GM21423 (cell line): ENCODE measurements at regions not wholly inside any gene's neighbourhood (a gene's known extent, or its start where the extent isn't known, plus 50 kb on each side); places are given as distances from the start of the nearest gene placed in this dataset.

Experiments used
- ATAC-seq: cut with Tn5 transposase; IDR thresholded peaks from one replicate; pipeline ENCODE4 v1.9.1; 2021; ENCODE audit warnings: mild to moderate bottlenecking, moderate library complexity; ENCODE audit not compliant: unreplicated experiment

GRCh38 chr17:5817475-5818395 is 233.4 kb upstream of the NLRP1 start:
- no peak for ATAC-seq

DNA sequence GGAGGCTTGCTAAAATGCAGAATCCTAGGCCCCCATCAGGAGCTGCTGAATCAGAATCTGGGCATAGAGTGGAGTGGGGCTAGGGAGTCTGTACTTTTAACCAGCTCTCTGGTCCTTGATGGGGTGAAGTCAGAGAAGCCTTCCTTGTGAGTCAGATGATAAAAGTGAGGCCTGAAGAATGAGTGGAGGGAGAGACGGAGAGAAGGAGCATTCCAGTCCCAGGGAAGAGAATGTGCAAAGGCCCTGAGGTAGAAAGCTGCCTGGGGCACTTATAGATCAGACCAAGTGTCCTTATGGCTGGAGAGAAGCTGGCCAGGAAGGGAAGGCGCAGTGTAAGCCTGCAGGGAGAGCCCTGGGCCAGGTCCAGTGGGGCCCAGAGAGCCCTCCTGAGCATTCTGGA is 235.1 kb upstream of the NLRP1 start:
- no peak for ATAC-seq

GRCh38 chr17:5819921-5820685 is 235.8 kb upstream of the NLRP1 start:
- ATAC-seq, result no peak

DNA sequence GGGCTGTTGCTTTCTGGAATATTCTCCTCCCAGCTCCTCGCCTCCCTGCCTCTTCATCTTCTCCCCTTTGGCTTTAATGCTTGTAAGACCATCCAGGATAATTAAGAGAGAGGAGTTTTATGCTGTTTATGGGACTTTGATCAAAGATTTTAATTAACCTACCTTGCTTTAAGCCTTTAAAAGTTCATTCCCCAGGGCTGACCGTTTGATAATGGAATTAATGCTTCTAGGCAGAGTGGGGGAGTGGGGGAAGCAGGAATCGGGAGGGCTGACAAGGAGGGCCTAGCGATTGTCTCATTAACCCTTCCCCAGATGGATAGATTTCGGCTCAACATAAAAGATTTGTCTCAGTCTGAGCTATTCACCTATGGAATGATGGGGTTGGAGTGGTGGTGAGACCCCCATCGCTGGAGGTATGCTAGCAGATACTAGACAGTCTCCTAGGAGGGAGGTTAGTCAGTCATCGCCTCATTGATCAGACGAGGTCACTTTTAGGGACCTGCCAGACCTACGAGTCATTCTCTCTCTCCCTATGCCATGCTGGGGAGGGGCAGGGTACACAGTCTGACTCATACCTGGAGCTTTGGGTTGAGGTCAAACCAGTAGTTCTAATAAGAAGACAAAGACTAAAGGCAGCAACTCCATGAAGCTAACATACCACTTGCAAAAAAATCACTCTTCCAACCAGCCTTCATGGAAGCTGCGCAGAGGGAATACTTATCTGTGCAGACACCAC is 236.6 kb upstream of the NLRP1 start:
- ATAC-seq, result no peak

DNA sequence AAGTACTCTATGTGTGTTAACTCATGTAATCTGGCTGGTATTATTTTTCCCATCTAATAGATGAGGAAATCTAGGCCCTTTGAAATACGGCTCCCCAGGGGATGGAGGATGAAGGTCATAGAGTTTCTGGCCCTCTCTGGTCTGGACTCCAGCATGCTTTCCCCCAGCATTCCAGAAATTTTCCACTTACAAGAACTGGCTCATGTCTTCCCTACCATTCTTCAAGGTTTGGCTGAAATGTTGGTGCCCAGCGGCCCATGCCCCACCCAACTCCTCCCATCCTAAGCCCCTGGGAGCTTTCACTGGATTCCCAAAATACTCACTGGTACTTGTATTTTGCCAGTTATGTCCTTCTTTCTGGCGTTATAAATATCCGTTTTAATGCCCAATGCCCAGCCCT is 237.5 kb upstream of the NLRP1 start:
- ATAC-seq, result no peak

GRCh38 chr17:5822281-5823060 is 238.2 kb upstream of the NLRP1 start:
- ATAC-seq, result no peak

GRCh38 chr17:5823219-5823618 is 238.9 kb upstream of the NLRP1 start:
- ATAC-seq, result no peak

GRCh38 chr17:5825717-5826330 is 241.5 kb upstream of the NLRP1 start:
- ATAC-seq, result no peak

GRCh38 chr17:5826384-5826783 is 242.1 kb upstream of the NLRP1 start:
- ATAC-seq, result no peak

- no peak for ATAC-seq
These were observed 239.3 kb upstream of the WSCD1 start for GRCh38 chr17:5830921-5831320.

DNA sequence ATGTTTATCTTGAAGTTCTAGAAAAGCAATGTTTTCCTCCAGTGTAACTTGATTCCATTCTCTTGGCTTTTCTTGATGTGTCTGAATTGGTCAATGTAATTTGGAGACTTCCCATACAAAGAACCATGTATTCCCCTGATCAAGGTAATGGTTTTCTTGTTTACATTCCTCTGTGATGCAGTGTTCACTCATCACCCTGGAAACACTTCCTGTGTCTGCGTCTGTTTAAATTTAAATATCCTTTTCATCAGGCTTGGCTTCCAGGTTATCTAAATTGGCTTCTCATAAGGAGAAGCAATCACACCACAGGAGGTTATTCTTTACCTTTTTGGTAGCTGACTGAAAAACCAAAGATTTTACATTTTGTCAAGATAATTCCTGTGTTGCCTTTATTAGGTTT is 237.3 kb upstream of the WSCD1 start:
- no peak for ATAC-seq

DNA sequence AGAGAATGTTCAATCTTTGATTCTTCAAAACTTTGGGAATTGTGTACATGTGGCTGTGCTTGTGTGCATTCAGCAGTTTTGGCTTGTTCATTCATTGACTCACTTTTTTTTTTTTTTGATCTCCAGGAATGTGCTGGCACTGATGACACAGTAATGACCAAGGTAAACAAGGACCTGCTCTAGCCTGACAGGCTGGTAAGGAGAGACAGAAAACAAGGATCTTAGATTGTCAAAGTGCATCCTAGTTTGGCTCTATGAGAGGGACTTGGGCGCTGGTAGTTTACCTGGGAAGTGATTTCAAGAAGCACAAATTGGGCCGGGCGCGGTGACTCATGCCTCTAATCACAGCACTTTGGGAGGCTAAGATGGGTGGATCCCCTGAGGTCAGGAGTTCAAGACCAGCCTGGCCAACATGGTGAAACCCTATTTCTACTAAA is 233.1 kb upstream of the WSCD1 start:
- ATAC-seq, result no peak

- ATAC-seq, result no peak
These were observed 231.4 kb upstream of the WSCD1 start for GRCh38 chr17:5838661-5839300.

DNA sequence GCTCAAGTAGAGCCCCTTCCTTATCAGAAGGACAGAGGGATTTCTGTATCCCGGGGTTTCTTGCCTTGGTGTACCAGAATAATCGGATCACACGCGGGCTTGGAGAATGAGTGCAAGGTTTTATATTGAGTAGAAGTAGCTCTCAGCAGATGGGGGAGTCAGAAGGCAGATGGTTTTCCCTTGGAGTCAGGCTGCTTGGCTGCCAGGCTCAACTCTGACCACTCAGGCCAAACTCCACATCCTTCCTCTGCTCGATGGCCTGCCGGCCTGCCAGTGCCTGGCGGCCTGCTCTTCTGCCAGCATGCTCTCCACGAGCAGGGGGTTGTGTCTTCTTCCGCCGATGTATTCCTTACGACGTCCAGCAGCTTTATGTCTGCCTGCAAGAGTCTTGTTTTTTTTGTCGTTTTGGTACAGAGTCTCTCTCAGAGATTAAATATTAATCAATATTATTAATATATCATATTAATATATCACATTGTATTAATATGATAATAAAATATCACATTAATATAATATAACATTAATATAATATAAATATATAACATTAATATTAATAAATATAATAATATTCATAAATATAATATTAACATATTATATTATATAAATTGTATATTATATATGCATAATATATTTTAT is 229.2 kb upstream of the WSCD1 start:
- ATAC-seq, result no peak

GRCh38 chr17:5841862-5842261 is 228.3 kb upstream of the WSCD1 start:
- ATAC-seq, result no peak

DNA sequence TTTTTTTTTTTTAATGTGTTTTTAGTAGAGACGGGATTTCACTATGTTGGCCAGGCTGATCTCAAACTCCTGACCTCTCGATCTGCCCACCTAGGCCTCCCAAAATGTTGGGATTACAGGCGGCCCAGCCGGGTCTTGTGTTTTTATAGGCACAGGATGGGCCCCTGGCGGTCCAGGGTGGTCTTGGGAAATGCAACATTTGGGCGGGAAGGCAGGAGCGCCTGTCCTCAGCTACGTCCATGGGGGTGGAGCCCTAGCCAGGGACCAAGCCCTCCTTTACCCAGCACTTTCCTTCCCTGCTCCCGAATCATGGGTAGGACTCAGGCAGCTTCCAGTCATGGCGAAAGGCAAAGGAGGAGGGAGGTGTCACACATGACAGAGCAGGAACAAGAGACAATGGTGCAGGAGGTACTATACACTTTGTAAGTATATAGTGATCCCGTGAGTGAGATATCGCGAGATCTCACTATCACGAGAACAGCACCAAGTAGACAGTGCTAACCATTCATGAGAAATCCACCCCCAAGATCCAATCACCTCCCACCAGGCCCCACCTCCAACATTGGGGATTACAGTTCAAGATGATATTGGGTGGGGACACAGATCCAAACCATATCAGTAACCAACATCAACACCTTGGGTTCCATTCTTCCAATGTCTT is 226.7 kb upstream of the WSCD1 start:
- no peak for ATAC-seq

DNA sequence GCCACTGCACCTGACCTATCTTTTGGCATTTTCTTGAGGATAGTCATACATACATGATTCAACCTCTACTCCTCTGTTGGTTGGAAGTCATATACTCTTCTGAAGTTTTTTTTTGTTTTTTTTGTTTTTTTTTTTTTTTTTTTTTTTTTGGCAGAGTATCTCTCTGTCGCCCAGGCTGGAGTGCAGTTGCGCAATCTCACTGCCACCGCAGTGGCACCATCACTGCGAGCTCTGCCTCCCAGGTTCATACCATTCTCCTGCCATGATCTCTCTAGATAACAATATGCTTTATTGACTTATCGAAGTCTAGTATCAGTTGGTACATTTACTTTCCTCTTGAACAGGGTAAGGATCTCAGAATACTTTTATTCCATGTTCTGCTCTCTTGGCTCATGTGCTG is 224.2 kb upstream of the WSCD1 start:
- no peak for ATAC-seq

GRCh38 chr17:5854871-5855554 is 215.2 kb upstream of the WSCD1 start:
- no peak for ATAC-seq
